ENCODE measurements at regions not wholly inside any gene's neighbourhood (a gene's known extent, or its start where the extent isn't known, plus 50 kb on each side); places are given as distances from the start of the nearest gene placed in this dataset.

DNA sequence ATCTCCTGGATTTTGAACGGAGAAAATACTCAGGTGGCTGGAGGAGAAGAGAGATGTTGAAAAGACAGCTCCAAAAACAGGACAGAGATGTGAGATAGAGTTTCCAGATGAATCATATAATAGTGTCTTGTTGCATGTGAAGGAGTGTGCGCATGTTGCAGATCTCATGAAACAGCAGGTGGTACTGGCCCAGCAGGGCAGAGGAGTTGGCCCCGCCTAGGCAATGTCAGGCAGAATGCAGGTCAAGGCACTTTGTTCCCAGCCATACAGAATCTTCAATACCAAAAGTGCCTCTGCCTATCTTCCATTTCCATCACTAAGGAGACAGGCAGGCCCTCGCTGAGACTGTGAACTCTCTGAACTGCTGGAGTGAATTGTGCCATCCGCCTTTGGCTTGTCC is 63.9 kb upstream of the FAT1 start:
- ATAC-seq (ENCODE audit: low read depth): no peak

GRCh38 chr4:186789651-186790050 is 66.0 kb upstream of the FAT1 start:
- no peaks in the 10 kb centered on the region for H3K27me3 Mint-ChIP-seq
- ChIA-PET POLR2A (no interaction called here), CTCF (no interaction called here)
- H3K4me3 Mint-ChIP-seq: no peak overlapping the region
- intact Hi-C loops (cut with micrococcal nuclease): no loop called here
- H3K9me3 Mint-ChIP-seq: no peaks in the 10 kb centered on the region
- H3K4me1 Mint-ChIP-seq: no peaks in the 10 kb centered on the region
- H3K27ac Mint-ChIP-seq: no peak overlapping the region
- TF ChIP-seq, protein P1, sequence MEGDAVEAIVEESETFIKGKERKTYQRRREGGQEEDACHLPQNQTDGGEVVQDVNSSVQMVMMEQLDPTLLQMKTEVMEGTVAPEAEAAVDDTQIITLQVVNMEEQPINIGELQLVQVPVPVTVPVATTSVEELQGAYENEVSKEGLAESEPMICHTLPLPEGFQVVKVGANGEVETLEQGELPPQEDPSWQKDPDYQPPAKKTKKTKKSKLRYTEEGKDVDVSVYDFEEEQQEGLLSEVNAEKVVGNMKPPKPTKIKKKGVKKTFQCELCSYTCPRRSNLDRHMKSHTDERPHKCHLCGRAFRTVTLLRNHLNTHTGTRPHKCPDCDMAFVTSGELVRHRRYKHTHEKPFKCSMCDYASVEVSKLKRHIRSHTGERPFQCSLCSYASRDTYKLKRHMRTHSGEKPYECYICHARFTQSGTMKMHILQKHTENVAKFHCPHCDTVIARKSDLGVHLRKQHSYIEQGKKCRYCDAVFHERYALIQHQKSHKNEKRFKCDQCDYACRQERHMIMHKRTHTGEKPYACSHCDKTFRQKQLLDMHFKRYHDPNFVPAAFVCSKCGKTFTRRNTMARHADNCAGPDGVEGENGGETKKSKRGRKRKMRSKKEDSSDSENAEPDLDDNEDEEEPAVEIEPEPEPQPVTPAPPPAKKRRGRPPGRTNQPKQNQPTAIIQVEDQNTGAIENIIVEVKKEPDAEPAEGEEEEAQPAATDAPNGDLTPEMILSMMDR (IDR thresholded peaks at IDR 0.05): no peak
- DNase-seq (no peak), ATAC-seq (ENCODE audit: low read depth) (no peak)
- no peaks in the 10 kb centered on the region for H3K36me3 Mint-ChIP-seq (ENCODE audit: low read depth)

More for the DNA sequence above, 63.9 kb upstream of the FAT1 start:
- H3K27ac Mint-ChIP-seq: no peak overlapping the region
- ChIA-PET CTCF (no interaction called here), POLR2A (no interaction called here)
- H3K36me3 Mint-ChIP-seq (ENCODE audit: low read depth): no peaks in the 10 kb centered on the region
- H3K9me3 Mint-ChIP-seq: no peaks in the 10 kb centered on the region
- H3K4me3 Mint-ChIP-seq: no peak overlapping the region
- DNase-seq: no peak
- no peaks in the 10 kb centered on the region for H3K4me1 Mint-ChIP-seq
- TF ChIP-seq, protein P1 (IDR thresholded peaks at IDR 0.05): no peak
- H3K27me3 Mint-ChIP-seq: no peaks in the 10 kb centered on the region
- intact Hi-C loops (cut with micrococcal nuclease): no loop called here

GRCh38 chr4:186790630-186791029 is 67.0 kb upstream of the FAT1 start:
- no peak for ATAC-seq (ENCODE audit: low read depth)
- Mint-ChIP-seq H3K36me3 (ENCODE audit: low read depth) (no peaks in the 10 kb centered on the region), H3K27me3 (no peaks in the 10 kb centered on the region), H3K4me3 (no peak overlapping the region), H3K4me1 (no peaks in the 10 kb centered on the region), H3K9me3 (peaks cover 3% of the 10 kb centered on the region), H3K27ac (no peak overlapping the region)
- no peak for DNase-seq
- TF ChIP-seq, protein P1 (IDR thresholded peaks at IDR 0.05): no peak
- intact Hi-C loops (cut with micrococcal nuclease): no loop called here
- ChIA-PET POLR2A (no interaction called here), CTCF (no interaction called here)

DNA sequence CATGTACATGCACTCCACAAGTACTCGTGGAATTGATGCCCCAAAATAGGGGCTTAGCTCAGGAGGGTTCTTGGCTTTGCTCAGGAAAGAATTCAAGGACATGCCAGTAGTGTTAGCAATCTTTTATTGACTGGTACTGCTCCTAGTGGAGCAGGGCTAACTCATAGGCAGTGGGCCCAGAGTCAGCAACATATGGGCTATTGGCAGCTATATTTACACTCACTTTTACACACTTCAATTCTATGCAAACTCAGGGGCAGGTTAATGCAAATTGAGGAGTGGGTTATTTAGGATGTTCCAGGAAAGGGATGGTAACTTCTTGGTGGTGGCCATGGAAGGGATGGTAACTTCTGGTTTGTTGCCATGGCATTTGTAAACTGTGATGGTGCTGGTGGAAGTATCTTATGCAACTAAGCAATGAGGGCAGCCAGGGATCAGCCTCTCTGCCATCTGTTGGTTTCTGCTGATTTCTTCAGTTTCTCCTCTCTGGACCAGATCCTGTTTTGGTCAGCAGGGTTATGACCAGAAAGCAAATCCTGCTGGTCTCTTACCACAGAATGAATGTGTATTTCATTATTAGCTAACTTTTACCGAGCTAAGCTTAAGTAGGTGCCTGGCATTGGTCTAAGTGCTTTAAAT is 69.2 kb upstream of the FAT1 start:
- H3K4me1 Mint-ChIP-seq: no peaks in the 10 kb centered on the region
- H3K9me3 Mint-ChIP-seq: peaks cover 3% of the 10 kb centered on the region
- CTCF ChIA-PET: no interaction called here
- POLR2A ChIA-PET: no interaction called here
- no peak overlapping the region for H3K27ac Mint-ChIP-seq
- intact Hi-C loops (cut with micrococcal nuclease): no loop called here
- DNase-seq (no peak), ATAC-seq (ENCODE audit: low read depth) (no peak)
- H3K27me3 Mint-ChIP-seq: no peaks in the 10 kb centered on the region
- no peaks in the 10 kb centered on the region for H3K36me3 Mint-ChIP-seq (ENCODE audit: low read depth)
- TF ChIP-seq, protein P1 (IDR thresholded peaks at IDR 0.05): no peak
- H3K4me3 Mint-ChIP-seq: no peak overlapping the region

DNA sequence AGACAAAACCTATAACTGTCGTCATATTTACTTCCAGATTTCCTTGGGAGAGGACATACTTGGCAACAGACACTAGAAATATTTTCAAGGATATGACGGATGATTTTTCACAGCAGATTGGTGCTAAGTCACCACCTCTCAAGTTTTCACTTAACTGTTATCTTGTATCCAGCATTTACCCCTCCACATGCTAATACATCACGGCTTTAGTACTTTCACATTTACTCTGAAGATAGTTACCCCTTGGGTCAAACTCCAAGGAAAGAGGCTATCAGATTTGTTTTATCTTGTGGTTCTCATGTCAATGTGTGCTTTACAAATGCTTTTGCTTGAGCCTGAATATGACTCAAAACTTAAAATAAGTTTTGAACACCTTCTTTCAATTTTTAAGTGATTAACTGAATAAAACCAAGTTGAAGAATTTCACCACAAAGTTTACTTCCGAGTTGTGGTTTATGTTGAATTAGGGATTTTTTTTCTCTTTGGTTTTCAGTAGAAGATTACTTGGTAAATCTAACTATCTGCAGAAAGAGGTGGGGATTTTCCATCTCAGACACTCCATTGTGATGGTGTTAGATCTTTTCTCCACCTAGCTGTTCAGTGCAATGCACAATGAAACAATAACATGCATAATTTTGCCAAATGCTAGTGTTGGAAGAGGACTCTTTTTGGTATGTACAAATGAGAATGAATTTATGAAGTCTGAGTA is 75.4 kb upstream of the FAT1 start:
- H3K27ac Mint-ChIP-seq: no peak overlapping the region
- CTCF ChIA-PET: no interaction called here

More for the DNA sequence above, 75.4 kb upstream of the FAT1 start:
- H3K9me3 Mint-ChIP-seq: peaks cover 6% of the 10 kb centered on the region
- H3K36me3 Mint-ChIP-seq (ENCODE audit: low read depth): no peaks in the 10 kb centered on the region
- H3K4me3 Mint-ChIP-seq: no peak overlapping the region
- TF ChIP-seq, protein P1 (IDR thresholded peaks at IDR 0.05): no peak
- DNase-seq (no peak), ATAC-seq (ENCODE audit: low read depth) (no peak)
- intact Hi-C loops (cut with micrococcal nuclease): no loop called here
- POLR2A ChIA-PET: no interaction called here
- H3K4me1 Mint-ChIP-seq: no peaks in the 10 kb centered on the region
- H3K27me3 Mint-ChIP-seq: no peaks in the 10 kb centered on the region
